ENCODE measurements at regions not wholly inside any gene's neighbourhood (a gene's known extent, or its start where the extent isn't known, plus 50 kb on each side); places are given as distances from the start of the nearest gene placed in this dataset.

GRCh38 chr3:127034990-127035652 lies 52.2 kb downstream of the PLXNA1 start:
- Histone ChIP-seq H2BK15ac (ENCODE audit: low read depth, low read length) (no peak overlapping the region), H4K91ac (ENCODE audit: insufficient read length, low read depth, low read length) (no peak overlapping the region), H2BK5ac (ENCODE audit: insufficient read length, low read length) (no peak overlapping the region), H4K8ac (replicated peaks; ENCODE audit: insufficient read length, low read depth, low read length) (no peak overlapping the region), H2BK120ac (ENCODE audit: low read depth, low read length, poor library complexity, severe bottlenecking) (no peak overlapping the region), H3K14ac (ENCODE audit: insufficient read depth, low read length) (no peak overlapping the region), H2AK5ac (ENCODE audit: insufficient read length, low read length) (no peak overlapping the region), H3K23me2 (ENCODE audit: insufficient read length, low read depth, low read length, poor library complexity, severe bottlenecking) (no peaks in the 10 kb centered on the region), H2BK20ac (ENCODE audit: low read depth, low read length, poor library complexity, severe bottlenecking) (no peak overlapping the region), H2BK12ac (ENCODE audit: insufficient read length, low read depth, low read length) (no peak overlapping the region), H4K5ac (ENCODE audit: insufficient read length, low read depth, low read length) (no peak overlapping the region), H3K4me2 (ENCODE audit: insufficient read depth, insufficient read length, low read length) (no peak overlapping the region), H3K56ac (ENCODE audit: insufficient read length, low read depth, low read length) (no peak overlapping the region), H3K79me2 (ENCODE audit: insufficient read depth, low read length) (no peaks in the 10 kb centered on the region), H3K27ac (ENCODE audit: insufficient read length, low read depth, low read length) (no peak overlapping the region), H3K4ac (ENCODE audit: low read depth, low read length) (no peak overlapping the region), H3K9ac (ENCODE audit: extremely low read depth, insufficient read length, low read length) (no peak overlapping the region), H3T11ph (ENCODE audit: low read length) (no peak overlapping the region), H3K9me3 (ENCODE audit: control insufficient read depth, low read depth, low read length) (no peaks in the 10 kb centered on the region), H3K79me1 (ENCODE audit: insufficient read depth, low read depth, low read length, poor library complexity, severe bottlenecking) (no peaks in the 10 kb centered on the region), H3K23ac (ENCODE audit: insufficient read length, low read depth, low read length) (no peak overlapping the region), H3K27me3 (ENCODE audit: insufficient read depth, low read length) (no peaks in the 10 kb centered on the region), H3K4me1 (ENCODE audit: insufficient read depth, low read length) (no peaks in the 10 kb centered on the region), H2AFZ (ENCODE audit: low read length) (no peak overlapping the region), H3K18ac (ENCODE audit: insufficient read length, low read depth, low read length) (no peak overlapping the region), H4K20me1 (ENCODE audit: control insufficient read depth, insufficient read depth, insufficient read length) (no peaks in the 10 kb centered on the region)
- Mint-ChIP-seq H3K4me3 (peak overlapping the region in 1 of 2 experiments; percentile 23; a peak in 1 of 5 replicates), H3K9me3 (no peaks in the 10 kb centered on the region), H3K4me1 (no peaks in the 10 kb centered on the region), H3K36me3 (ENCODE audit: insufficient read depth in 1 of 3, low read depth in 3 of 3) (peaks cover 5 to 30% (median 20%) of the 10 kb centered on the region in 3 experiments), H3K27ac (peak overlapping the region in 1 of 3 experiments; percentile 62; a peak in 2 of 7 replicates), H3K27me3 (ENCODE audit: low read depth) (no peaks in the 10 kb centered on the region; the same call in none of the 2 replicates)
- no CpG with 5 or more reads among the region's 13 CpGs for WGBS (ENCODE audit: extremely low coverage, insufficient read length, low lambda C conversion rate)
- no peak for DNase-seq
- no peak for TF ChIP-seq CTCF (conservative IDR thresholded peaks at IDR 0.05)

All from H9 (cell line).